ENCODE measurements at regions not wholly inside any gene's neighbourhood (a gene's known extent, or its start where the extent isn't known, plus 50 kb on each side); places are given as distances from the start of the nearest gene placed in this dataset.

DNA sequence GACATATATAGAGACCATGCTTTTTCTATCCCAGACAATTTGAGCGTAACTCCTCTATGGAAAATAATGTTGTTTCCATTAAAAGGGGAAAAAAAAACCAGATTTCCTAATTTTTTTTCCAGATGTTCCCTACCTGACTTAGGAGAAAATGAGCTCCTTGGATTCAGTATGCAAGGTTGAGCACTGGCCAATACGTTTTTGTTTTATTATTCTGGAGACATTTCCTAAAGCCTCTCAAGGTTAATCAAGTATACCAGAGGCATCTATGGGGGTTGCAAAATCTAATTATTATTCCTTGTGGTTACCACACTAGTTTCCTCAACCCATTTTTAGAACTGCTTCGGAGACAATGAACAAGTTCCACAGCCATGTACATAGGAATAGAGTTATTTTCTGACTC lies 291.3 kb downstream of the SLC16A7 start:
- H3K36me3 ChIP-seq (ENCODE audit: insufficient read depth, low read length) = no peaks in the 10 kb centered on the region
- no peak overlapping the region for H3K4me2 ChIP-seq (ENCODE audit: low read depth, low read length, poor library complexity, severe bottlenecking)
- no peak overlapping the region for H2AFZ ChIP-seq (ENCODE audit: low read length)
- H3K27me3 ChIP-seq (ENCODE audit: insufficient read depth, low read length, poor library complexity, severe bottlenecking) = no peaks in the 10 kb centered on the region
- no peaks in the 10 kb centered on the region for H3K9me3 ChIP-seq (ENCODE audit: insufficient read depth, low read depth, low read length)
- peaks cover 12% of the 10 kb centered on the region for H3K4me1 ChIP-seq (ENCODE audit: insufficient read depth, low read length, poor library complexity, severe bottlenecking)
- no peak overlapping the region for H3K9ac ChIP-seq (ENCODE audit: low read depth, low read length, poor library complexity, severe bottlenecking)
- H4K20me1 ChIP-seq (ENCODE audit: insufficient read depth, low read length, poor library complexity, severe bottlenecking) = no peaks in the 10 kb centered on the region
- H3K9me2 ChIP-seq (replicated peaks; ENCODE audit: low read depth, low read length) = no peaks in the 10 kb centered on the region
- no peaks in the 10 kb centered on the region for H3F3A ChIP-seq (ENCODE audit: low read depth)
- TF ChIP-seq, protein P1, sequence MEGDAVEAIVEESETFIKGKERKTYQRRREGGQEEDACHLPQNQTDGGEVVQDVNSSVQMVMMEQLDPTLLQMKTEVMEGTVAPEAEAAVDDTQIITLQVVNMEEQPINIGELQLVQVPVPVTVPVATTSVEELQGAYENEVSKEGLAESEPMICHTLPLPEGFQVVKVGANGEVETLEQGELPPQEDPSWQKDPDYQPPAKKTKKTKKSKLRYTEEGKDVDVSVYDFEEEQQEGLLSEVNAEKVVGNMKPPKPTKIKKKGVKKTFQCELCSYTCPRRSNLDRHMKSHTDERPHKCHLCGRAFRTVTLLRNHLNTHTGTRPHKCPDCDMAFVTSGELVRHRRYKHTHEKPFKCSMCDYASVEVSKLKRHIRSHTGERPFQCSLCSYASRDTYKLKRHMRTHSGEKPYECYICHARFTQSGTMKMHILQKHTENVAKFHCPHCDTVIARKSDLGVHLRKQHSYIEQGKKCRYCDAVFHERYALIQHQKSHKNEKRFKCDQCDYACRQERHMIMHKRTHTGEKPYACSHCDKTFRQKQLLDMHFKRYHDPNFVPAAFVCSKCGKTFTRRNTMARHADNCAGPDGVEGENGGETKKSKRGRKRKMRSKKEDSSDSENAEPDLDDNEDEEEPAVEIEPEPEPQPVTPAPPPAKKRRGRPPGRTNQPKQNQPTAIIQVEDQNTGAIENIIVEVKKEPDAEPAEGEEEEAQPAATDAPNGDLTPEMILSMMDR (conservative IDR thresholded peaks at IDR 0.05; ENCODE audit: low read length) = no peak
- TF ChIP-seq EZH2phosphoT487 (IDR thresholded peaks at IDR 0.05; ENCODE audit: borderline replicate concordance) = no peak
- no peak overlapping the region for H3K4me3 ChIP-seq (ENCODE audit: low read length, poor library complexity, severe bottlenecking)
- no peaks in the 10 kb centered on the region for H3K79me2 ChIP-seq (ENCODE audit: insufficient read depth, low read length)

GRCh38 chr12:59890896-59891579 lies 295.2 kb downstream of the SLC16A7 start:
- H3K27me3 ChIP-seq (ENCODE audit: insufficient read depth, low read length, poor library complexity, severe bottlenecking) = no peaks in the 10 kb centered on the region
- H2AFZ ChIP-seq (ENCODE audit: low read length) = peak overlapping the region; percentile 81
- TF ChIP-seq, protein P1 (conservative IDR thresholded peaks at IDR 0.05; ENCODE audit: low read length) = no peak
- no peak for TF ChIP-seq EZH2phosphoT487 (IDR thresholded peaks at IDR 0.05; ENCODE audit: borderline replicate concordance)
- H4K20me1 ChIP-seq (ENCODE audit: insufficient read depth, low read length, poor library complexity, severe bottlenecking) = no peaks in the 10 kb centered on the region
- no peaks in the 10 kb centered on the region for H3K79me2 ChIP-seq (ENCODE audit: insufficient read depth, low read length)
- no peaks in the 10 kb centered on the region for H3K9me2 ChIP-seq (replicated peaks; ENCODE audit: low read depth, low read length)
- H3K4me3 ChIP-seq (ENCODE audit: low read length, poor library complexity, severe bottlenecking) = peak overlapping the region; percentile 30
- H3K9ac ChIP-seq (ENCODE audit: low read depth, low read length, poor library complexity, severe bottlenecking) = peak overlapping the region; percentile 19
- H3K9me3 ChIP-seq (ENCODE audit: insufficient read depth, low read depth, low read length) = no peaks in the 10 kb centered on the region
- no peaks in the 10 kb centered on the region for H3F3A ChIP-seq (ENCODE audit: low read depth)
- peaks cover 12% of the 10 kb centered on the region for H3K4me1 ChIP-seq (ENCODE audit: insufficient read depth, low read length, poor library complexity, severe bottlenecking)
- H3K36me3 ChIP-seq (ENCODE audit: insufficient read depth, low read length) = no peaks in the 10 kb centered on the region
- H3K4me2 ChIP-seq (ENCODE audit: low read depth, low read length, poor library complexity, severe bottlenecking) = peak overlapping the region; percentile 45

- H3K4me3 ChIP-seq (ENCODE audit: low read length, poor library complexity, severe bottlenecking) = no peak overlapping the region
- H3K9me2 ChIP-seq (replicated peaks; ENCODE audit: low read depth, low read length) = no peaks in the 10 kb centered on the region
- H2AFZ ChIP-seq (ENCODE audit: low read length) = no peak overlapping the region
- no peaks in the 10 kb centered on the region for H3K9me3 ChIP-seq (ENCODE audit: insufficient read depth, low read depth, low read length)
- H3K27me3 ChIP-seq (ENCODE audit: insufficient read depth, low read length, poor library complexity, severe bottlenecking) = no peaks in the 10 kb centered on the region
- no peak overlapping the region for H3K9ac ChIP-seq (ENCODE audit: low read depth, low read length, poor library complexity, severe bottlenecking)
- peaks cover 12% of the 10 kb centered on the region for H3K4me1 ChIP-seq (ENCODE audit: insufficient read depth, low read length, poor library complexity, severe bottlenecking)
- no peaks in the 10 kb centered on the region for H4K20me1 ChIP-seq (ENCODE audit: insufficient read depth, low read length, poor library complexity, severe bottlenecking)
- H3K36me3 ChIP-seq (ENCODE audit: insufficient read depth, low read length) = no peaks in the 10 kb centered on the region
- TF ChIP-seq EZH2phosphoT487 (IDR thresholded peaks at IDR 0.05; ENCODE audit: borderline replicate concordance) = no peak
- TF ChIP-seq, protein P1 (conservative IDR thresholded peaks at IDR 0.05; ENCODE audit: low read length) = no peak
- no peaks in the 10 kb centered on the region for H3F3A ChIP-seq (ENCODE audit: low read depth)
- H3K4me2 ChIP-seq (ENCODE audit: low read depth, low read length, poor library complexity, severe bottlenecking) = no peak overlapping the region
- no peaks in the 10 kb centered on the region for H3K79me2 ChIP-seq (ENCODE audit: insufficient read depth, low read length)
These were observed 299.4 kb downstream of the SLC16A7 start for GRCh38 chr12:59895166-59895775.

All from Loucy (cell line).